Caco-2 (cell line): ENCODE measurements at regions not wholly inside any gene's neighbourhood (a gene's known extent, or its start where the extent isn't known, plus 50 kb on each side); places are given as distances from the start of the nearest gene placed in this dataset.

Source experiments
- BruUV-seq: library from RNA; stranded (reverse); fragments of 400-500 nt; replicated peaks from 2 replicates; lab custom pipeline; 2021; lab: Mats Ljungman, UMichigan
- CTCF ChIA-PET: fragments of 300-600 bp; sonication (Branson Sonifier 250); formaldehyde crosslinking; loops from one replicate; lab custom pipeline; 2022; ENCODE audit warnings: antibody characterized with exemption; lab: Charles Lee
- POLR2A ChIA-PET: fragments of 300-600 bp; sonication (Branson Sonifier 250); formaldehyde crosslinking; loops from one replicate; lab custom pipeline; 2022; ENCODE audit warnings: antibody characterized with exemption; lab: Charles Lee
- DNase-seq, 2 experiments: peaks; one replicate each; pipeline versions ENCODE4 v3.0.0 to v3.0.0-alpha.2; 2020 to 2022
- H3K27me3 ChIP-seq: replicated peaks from 2 replicates; pipeline ENCODE4 v1.6.0; 2011; ENCODE audit warnings: low read length; ENCODE audit not compliant: control insufficient read depth, insufficient read depth
- H3K36me3 ChIP-seq: 2 replicates; pipeline ENCODE4 v1.5.1; 2011; ENCODE audit warnings: low read length; ENCODE audit not compliant: control insufficient read depth, insufficient read depth
- H3K4me1 ChIP-seq: fragments of 250-450 bp; sonication (Bioruptor Pico); 2 replicates; pipeline ENCODE4 v1.5.1; 2020; ENCODE audit warnings: mild to moderate bottlenecking
- H3K4me3 ChIP-seq: 2 replicates; pipeline ENCODE4 v1.5.1; 2011; ENCODE audit warnings: low read depth, mild to moderate bottlenecking, control low read depth, low read length
- H3K9me3 ChIP-seq: fragments of 250-450 bp; sonication (Bioruptor Pico); 2 replicates; pipeline ENCODE4 v1.5.1; 2020; ENCODE audit warnings: mild to moderate bottlenecking, moderate library complexity
- H3K27ac Mint-ChIP-seq: one replicate; pipeline ENCODE4 v1.8.0; 2022; ENCODE audit warnings: mixed read lengths; ENCODE audit not compliant: unreplicated experiment
- H3K27me3 Mint-ChIP-seq: one replicate; pipeline ENCODE4 v1.8.0; 2022; ENCODE audit warnings: mixed read lengths; ENCODE audit not compliant: insufficient read depth, unreplicated experiment
- H3K36me3 Mint-ChIP-seq: one replicate; pipeline ENCODE4 v1.8.0; 2022; ENCODE audit warnings: mild to moderate bottlenecking, mixed read lengths; ENCODE audit not compliant: insufficient read depth, unreplicated experiment
- H3K4me1 Mint-ChIP-seq: one replicate; pipeline ENCODE4 v1.8.0; 2022; ENCODE audit warnings: low read depth, mixed read lengths; ENCODE audit not compliant: unreplicated experiment
- H3K4me3 Mint-ChIP-seq: one replicate; pipeline ENCODE4 v1.8.0; 2022; ENCODE audit warnings: mild to moderate bottlenecking, moderate library complexity, mixed read lengths; ENCODE audit not compliant: unreplicated experiment
- H3K9me3 Mint-ChIP-seq: one replicate; pipeline ENCODE4 v1.8.0; 2022; ENCODE audit warnings: mixed read lengths; ENCODE audit not compliant: unreplicated experiment
- intact Hi-C: fragments of 100-400 bp; cut with micrococcal nuclease; formaldehyde crosslinking; loops from one replicate; pipeline ENCODE4 v1.10.0; 2022; ENCODE audit not compliant: unreplicated experiment
- TF ChIP-seq, protein P1 (sequence below), 2 experiments: fragments of 200-600 bp in 1 of 2; IDR thresholded peaks; 1 replicate in 1 of 2; 2 replicates in 1 of 2; pipeline versions ENCODE4 v1.5.1 to v1.8.0; 2011 to 2022; ENCODE audit warnings: antibody characterized with exemption in 1 of 2, control low read depth in 1 of 2, inconsistent platforms in 1 of 2, low read depth in 1 of 2, low read length in 1 of 2, mild to moderate bottlenecking in 1 of 2, moderate library complexity in 1 of 2; ENCODE audit not compliant: insufficient read depth in 1 of 2, severe bottlenecking in 1 of 2, unreplicated experiment in 1 of 2

DNA sequence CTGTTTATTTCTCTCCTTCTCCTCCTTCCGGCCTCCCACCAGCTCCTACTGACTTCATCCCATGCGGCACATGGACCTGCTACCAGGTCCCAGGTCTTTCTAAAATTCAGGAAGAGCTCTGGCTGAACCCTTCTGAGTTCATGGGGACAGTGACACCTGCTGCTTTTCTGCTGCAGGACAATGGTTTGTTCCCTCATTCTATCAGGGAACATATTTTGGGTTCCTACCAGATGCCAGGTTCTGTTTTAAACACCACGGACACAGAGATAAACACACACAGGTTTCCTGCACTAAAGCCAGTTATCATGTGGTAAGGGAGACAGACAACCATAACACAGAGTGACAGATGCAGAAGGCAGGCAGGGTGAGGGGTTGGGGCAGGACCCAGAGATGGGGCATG, 114.0 kb upstream of the RAB4A start:
- Histone ChIP-seq H3K36me3 (no peaks in the 10 kb centered on the region), H3K27me3 (no peaks in the 10 kb centered on the region), H3K4me3 (no peak overlapping the region), H3K9me3 (no peaks in the 10 kb centered on the region), H3K4me1 (no peaks in the 10 kb centered on the region)
- Mint-ChIP-seq H3K4me3 (no peak overlapping the region), H3K9me3 (no peaks in the 10 kb centered on the region), H3K27ac (no peak overlapping the region), H3K36me3 (no peaks in the 10 kb centered on the region), H3K27me3 (no peaks in the 10 kb centered on the region), H3K4me1 (no peaks in the 10 kb centered on the region)
- DNase-seq: peak; percentile 42 to 49
- ChIA-PET POLR2A (interaction anchor here (0.6 kb wide), 1 partner anchor 319 kb away, joined by 3 read pairs; no protein-coding TSS in a partner anchor), CTCF (interaction anchor here (0.7 to 2.2 kb wide), 9 partner anchors 67 to 492 kb away, joined by 3 to 10 read pairs (median 3); no protein-coding TSS in a partner anchor)
- no TSS peak for BruUV-seq
- intact Hi-C loops: loop anchor here (1.0 to 5.0 kb wide), 4 partner anchors 70 to 493 kb away; partner anchors contain the start of gene RHOU
- TF ChIP-seq, protein P1, sequence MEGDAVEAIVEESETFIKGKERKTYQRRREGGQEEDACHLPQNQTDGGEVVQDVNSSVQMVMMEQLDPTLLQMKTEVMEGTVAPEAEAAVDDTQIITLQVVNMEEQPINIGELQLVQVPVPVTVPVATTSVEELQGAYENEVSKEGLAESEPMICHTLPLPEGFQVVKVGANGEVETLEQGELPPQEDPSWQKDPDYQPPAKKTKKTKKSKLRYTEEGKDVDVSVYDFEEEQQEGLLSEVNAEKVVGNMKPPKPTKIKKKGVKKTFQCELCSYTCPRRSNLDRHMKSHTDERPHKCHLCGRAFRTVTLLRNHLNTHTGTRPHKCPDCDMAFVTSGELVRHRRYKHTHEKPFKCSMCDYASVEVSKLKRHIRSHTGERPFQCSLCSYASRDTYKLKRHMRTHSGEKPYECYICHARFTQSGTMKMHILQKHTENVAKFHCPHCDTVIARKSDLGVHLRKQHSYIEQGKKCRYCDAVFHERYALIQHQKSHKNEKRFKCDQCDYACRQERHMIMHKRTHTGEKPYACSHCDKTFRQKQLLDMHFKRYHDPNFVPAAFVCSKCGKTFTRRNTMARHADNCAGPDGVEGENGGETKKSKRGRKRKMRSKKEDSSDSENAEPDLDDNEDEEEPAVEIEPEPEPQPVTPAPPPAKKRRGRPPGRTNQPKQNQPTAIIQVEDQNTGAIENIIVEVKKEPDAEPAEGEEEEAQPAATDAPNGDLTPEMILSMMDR (IDR thresholded peaks at IDR 0.05; ENCODE audit: insufficient read depth in 1 of 2, low read depth in 1 of 2, low read length in 1 of 2, severe bottlenecking in 1 of 2, unreplicated experiment in 1 of 2): peak; percentile 67

DNA sequence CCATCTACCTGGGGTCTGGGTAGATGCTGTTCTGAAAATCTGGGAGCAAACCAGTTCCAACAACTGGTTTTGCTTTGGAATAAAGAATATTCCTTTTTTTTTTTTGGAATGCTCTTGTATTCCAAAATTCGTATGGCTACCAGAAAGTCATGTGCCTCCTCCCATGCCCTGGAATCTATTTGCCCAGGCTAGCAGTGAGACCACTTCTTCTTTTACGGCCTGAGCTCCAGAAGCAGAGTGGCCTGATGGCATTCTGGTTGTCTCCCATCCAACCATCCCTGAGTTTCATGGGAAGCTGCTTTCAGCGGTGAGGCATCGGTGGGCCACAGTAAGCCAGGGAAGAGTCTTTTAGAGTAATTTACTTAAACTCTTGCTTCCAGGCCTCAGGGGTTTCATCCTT, 113.4 kb upstream of the RAB4A start:
- H3K27ac Mint-ChIP-seq: no peak overlapping the region
- no peaks in the 10 kb centered on the region for H3K4me1 Mint-ChIP-seq
- intact Hi-C loops: loop anchor here (1.0 to 5.0 kb wide), 2 partner anchors 70 to 465 kb away; no protein-coding TSS in a partner anchor
- Histone ChIP-seq H3K4me1 (no peaks in the 10 kb centered on the region), H3K9me3 (no peaks in the 10 kb centered on the region), H3K4me3 (no peak overlapping the region), H3K27me3 (no peaks in the 10 kb centered on the region), H3K36me3 (no peaks in the 10 kb centered on the region)
- BruUV-seq: no TSS peak
- no peaks in the 10 kb centered on the region for H3K9me3 Mint-ChIP-seq
- no peak overlapping the region for H3K4me3 Mint-ChIP-seq
- TF ChIP-seq, protein P1 (IDR thresholded peaks at IDR 0.05; ENCODE audit: insufficient read depth in 1 of 2, low read depth in 1 of 2, low read length in 1 of 2, severe bottlenecking in 1 of 2, unreplicated experiment in 1 of 2): no peak
- H3K36me3 Mint-ChIP-seq: no peaks in the 10 kb centered on the region
- CTCF ChIA-PET: interaction anchor here (1.0 to 2.2 kb wide), 6 partner anchors 171 to 493 kb away, joined by 3 to 10 read pairs (median 3); no protein-coding TSS in a partner anchor
- DNase-seq: no peak
- no peaks in the 10 kb centered on the region for H3K27me3 Mint-ChIP-seq
- POLR2A ChIA-PET: no interaction called here

DNA sequence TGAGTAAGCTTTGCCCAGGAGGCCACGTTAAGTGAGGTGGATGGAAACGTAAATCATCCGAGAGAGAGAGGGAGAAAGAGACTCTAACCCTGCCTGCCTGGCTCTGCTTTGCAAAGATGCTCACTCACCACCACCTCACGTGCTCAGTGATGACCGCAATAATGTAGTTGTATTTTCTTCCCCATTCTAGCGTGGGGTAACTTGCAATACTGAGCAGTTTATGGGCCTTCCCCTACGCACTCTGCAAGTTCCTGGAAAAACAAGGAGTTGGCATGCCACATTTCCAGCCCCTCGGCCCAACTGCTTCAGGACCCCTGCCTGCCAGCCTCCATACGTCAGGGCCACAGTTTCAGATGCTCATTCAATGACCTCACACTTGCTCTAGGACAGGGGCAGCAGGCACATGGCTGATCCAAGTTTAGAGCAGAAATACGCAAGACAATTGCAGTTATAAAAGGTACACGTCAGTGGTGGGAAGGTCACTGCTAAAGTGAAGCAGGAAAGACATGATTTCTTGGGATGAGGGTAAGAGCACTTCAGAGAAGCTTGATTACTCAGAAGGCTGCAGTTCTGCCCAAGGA, 112.5 kb upstream of the RAB4A start:
- H3K27me3 Mint-ChIP-seq: no peaks in the 10 kb centered on the region
- H3K36me3 ChIP-seq: no peaks in the 10 kb centered on the region
- H3K27ac Mint-ChIP-seq: no peak overlapping the region
- H3K4me1 ChIP-seq: no peaks in the 10 kb centered on the region
- intact Hi-C loops: loop anchor here (5.0 kb wide), 1 partner anchor 69 kb away; no protein-coding TSS in a partner anchor
- POLR2A ChIA-PET: no interaction called here
- TF ChIP-seq, protein P1 (IDR thresholded peaks at IDR 0.05; ENCODE audit: insufficient read depth in 1 of 2, low read depth in 1 of 2, low read length in 1 of 2, severe bottlenecking in 1 of 2, unreplicated experiment in 1 of 2): no peak
- no peaks in the 10 kb centered on the region for H3K4me1 Mint-ChIP-seq
- no peaks in the 10 kb centered on the region for H3K27me3 ChIP-seq
- H3K4me3 ChIP-seq: no peak overlapping the region
- H3K9me3 Mint-ChIP-seq: no peaks in the 10 kb centered on the region
- H3K36me3 Mint-ChIP-seq: no peaks in the 10 kb centered on the region
- no peak for DNase-seq
- no peaks in the 10 kb centered on the region for H3K9me3 ChIP-seq
- CTCF ChIA-PET: no interaction called here
- no TSS peak for BruUV-seq
- no peak overlapping the region for H3K4me3 Mint-ChIP-seq
